K562 (cell line): ENCODE measurements at regions not wholly inside any gene's neighbourhood (a gene's known extent, or its start where the extent isn't known, plus 50 kb on each side); places are given as distances from the start of the nearest gene placed in this dataset.

Experiments used
- BHLHE40 ChIP-seq: IDR thresholded peaks from 2 replicates; pipeline ENCODE4 v1.6.1; 2011; ENCODE audit warnings: low read length, improper control_type of control experiment
- JUND ChIP-seq, 2 experiments: IDR thresholded peaks; 2 replicates in 1 of 2; 3 replicates in 1 of 2; pipeline ENCODE4 v1.6.1; 2011; ENCODE audit warnings: borderline replicate concordance in 2 of 2, low read depth in 2 of 2, low read length in 2 of 2, improper control_type of control experiment in 1 of 2, missing biosample characterization in 1 of 2, missing genetic modification characterization in 1 of 2, missing genetic modification reagents in 1 of 2
- NFE2L1 ChIP-seq: fragments of 450-650 bp; IDR thresholded peaks from 2 replicates; pipeline ENCODE4 v1.6.1; 2016; ENCODE audit warnings: missing genetic modification characterization, low read depth, mild to moderate bottlenecking, missing compliant biosample characterization, moderate library complexity, borderline replicate concordance
- RB1 ChIP-seq: fragments of 450-650 bp; IDR thresholded peaks from 2 replicates; pipeline ENCODE4 v1.6.1; 2017; ENCODE audit warnings: low read depth, mild to moderate bottlenecking
- SP1 ChIP-seq: sonication (generic); formaldehyde crosslinking; IDR thresholded peaks from 2 replicates; pipeline ENCODE4 v1.8.1; 2022; ENCODE audit warnings: mild to moderate bottlenecking, missing genetic modification reagents
- TCF7 ChIP-seq: sonication (generic); IDR thresholded peaks from 2 replicates; pipeline ENCODE4 v1.6.1; 2016; ENCODE audit warnings: antibody characterized with exemption, borderline replicate concordance
- ZNF232 ChIP-seq: sonication (generic); formaldehyde crosslinking; IDR thresholded peaks from 2 replicates; pipeline ENCODE4 v1.8.0; 2022; ENCODE audit warnings: mild to moderate bottlenecking, missing genetic modification reagents

GRCh38 chr7:10460474-10460873, 513.2 kb upstream of the PHF14 start:
- no peak for TF ChIP-seq JUND (IDR thresholded peaks at IDR 0.05; ENCODE audit: borderline replicate concordance, low read depth, low read length)
- no peak for TF ChIP-seq JUND (tag; IDR thresholded peaks at IDR 0.05; ENCODE audit: borderline replicate concordance, low read depth, low read length)
- TF ChIP-seq SP1, result no peak
- TF ChIP-seq ZNF232 (CRISPR knock-in tag), result no peak
- no peak for TF ChIP-seq BHLHE40
- TF ChIP-seq NFE2L1 (tag), result no peak
- TF ChIP-seq TCF7, result no peak
- no peak for TF ChIP-seq RB1
